GM23248 (cell line): ENCODE measurements at regions not wholly inside any gene's neighbourhood (a gene's known extent, or its start where the extent isn't known, plus 50 kb on each side); places are given as distances from the start of the nearest gene placed in this dataset.

Experiments used
- EZH2 ChIP-seq: fragments of 200-600 bp; sonication (generic); IDR thresholded peaks from 2 replicates; pipeline ENCODE4 v1.6.1; 2018; ENCODE audit warnings: antibody characterized with exemption, mild to moderate bottlenecking; ENCODE audit not compliant: insufficient read depth, poor library complexity, severe bottlenecking
- EZH2phosphoT487 ChIP-seq: fragments of 200-600 bp; sonication (generic); IDR thresholded peaks from 2 replicates; pipeline ENCODE4 v1.6.1; 2018; ENCODE audit warnings: antibody characterized with exemption, moderate library complexity, mild to moderate bottlenecking, low read depth; ENCODE audit not compliant: insufficient read depth

GRCh38 chr10:53387562-53387961 lies 615.0 kb upstream of the MBL2 start:
- TF ChIP-seq EZH2phosphoT487 (no peak), EZH2 (no peak)
